ENCODE measurements at regions not wholly inside any gene's neighbourhood (a gene's known extent, or its start where the extent isn't known, plus 50 kb on each side); places are given as distances from the start of the nearest gene placed in this dataset.

- DNase-seq, result no peak
Measured at GRCh38 chr7:26011039-26011696, 140.8 kb upstream of the NFE2L3 start.

GRCh38 chr7:26013551-26014083 lies 138.4 kb upstream of the NFE2L3 start:
- no peak for DNase-seq

GRCh38 chr7:26022982-26023381 lies 129.0 kb upstream of the NFE2L3 start:
- DNase-seq, result no peak

- no peak for DNase-seq
Measured at GRCh38 chr7:26029911-26030310, 122.1 kb upstream of the NFE2L3 start.

- no peak for DNase-seq
Measured at GRCh38 chr7:26034391-26034790, 117.6 kb upstream of the NFE2L3 start.

- DNase-seq, result no peak
Measured at GRCh38 chr7:26035552-26035951, 116.4 kb upstream of the NFE2L3 start.

- no peak for DNase-seq
Measured at GRCh38 chr7:26036092-26036491, 115.9 kb upstream of the NFE2L3 start.

GRCh38 chr7:26038201-26038990 lies 113.6 kb upstream of the NFE2L3 start:
- no peak for DNase-seq

GRCh38 chr7:26040085-26040484 lies 111.9 kb upstream of the NFE2L3 start:
- no peak for DNase-seq

DNA sequence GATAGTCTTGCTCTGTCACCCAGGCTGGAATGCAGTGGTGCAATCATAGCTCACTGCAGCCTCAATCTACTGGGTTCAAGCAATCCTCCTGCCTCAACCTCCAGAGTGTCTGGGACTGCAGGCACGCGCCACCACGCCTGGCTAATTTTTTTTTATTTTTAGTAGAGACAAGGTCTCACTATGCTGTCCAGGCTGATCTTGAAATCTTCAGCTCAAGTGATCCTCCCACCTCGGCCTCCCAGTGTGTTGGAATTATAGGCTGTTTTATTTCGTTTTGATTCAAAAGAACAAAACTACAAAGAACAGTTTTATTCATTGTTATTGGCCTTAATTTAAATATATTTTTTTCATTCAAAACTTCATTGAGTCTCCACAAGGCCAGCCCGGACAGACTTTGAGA lies 109.8 kb upstream of the NFE2L3 start:
- no peak for DNase-seq

DNA sequence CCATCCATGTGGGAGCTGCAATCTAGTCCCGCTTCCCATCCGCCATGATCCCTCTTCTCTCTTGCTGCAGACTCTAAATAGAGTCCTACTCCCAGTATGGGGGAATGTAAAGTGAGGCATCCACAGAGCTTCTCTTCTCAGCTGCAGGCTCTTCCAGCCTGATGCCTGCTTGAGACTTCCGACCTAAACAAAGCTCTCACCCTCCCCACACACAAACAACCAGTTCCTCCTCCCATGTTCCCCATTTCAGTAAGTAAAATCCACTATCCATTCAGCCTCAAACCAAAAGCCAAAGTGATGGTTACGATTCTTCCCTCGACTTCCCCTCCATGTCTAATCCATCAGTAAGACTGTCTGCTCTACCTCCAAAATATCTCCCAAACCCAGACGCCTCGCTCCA lies 108.2 kb upstream of the NFE2L3 start:
- no peak for DNase-seq

DNA sequence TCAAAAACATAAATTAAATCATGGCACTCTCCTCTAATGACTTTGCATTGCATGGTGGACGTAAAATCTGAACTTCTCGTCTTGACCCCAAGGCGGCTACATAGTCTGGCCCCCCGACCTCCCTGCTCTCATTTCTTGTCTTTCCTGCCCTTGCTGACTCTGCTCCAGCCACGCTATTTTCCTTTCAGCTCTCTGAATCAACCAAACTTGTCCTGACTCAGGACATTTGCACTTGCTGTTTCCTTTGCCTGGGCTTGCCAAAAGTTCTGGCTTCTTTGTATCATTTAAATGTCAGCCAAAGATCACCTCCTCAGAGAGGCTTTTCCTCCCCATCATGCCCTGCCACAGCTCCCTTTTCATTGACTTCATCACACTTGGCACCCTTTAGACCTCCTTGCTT lies 107.7 kb upstream of the NFE2L3 start:
- no peak for DNase-seq

GRCh38 chr7:26046150-26046549 lies 105.8 kb upstream of the NFE2L3 start:
- DNase-seq, result no peak

DNA sequence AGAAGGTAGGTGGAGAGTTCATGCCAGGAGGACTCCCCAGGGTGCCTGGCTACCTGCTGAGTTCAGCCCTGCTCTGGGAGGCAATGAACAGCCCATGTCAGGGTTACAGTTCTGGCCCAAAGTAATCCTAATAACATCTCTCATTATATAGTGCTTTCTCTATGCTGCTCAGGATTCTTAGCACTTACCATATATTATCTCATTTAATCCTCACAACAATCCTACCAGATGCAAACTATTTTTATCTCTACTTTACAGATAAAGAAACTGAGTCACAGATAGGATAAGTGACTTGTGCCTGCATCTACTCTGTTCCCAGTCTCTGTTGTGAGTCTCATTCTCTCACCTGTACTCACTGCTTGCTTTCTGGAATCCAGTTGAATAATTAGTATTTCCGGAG lies 105.1 kb upstream of the NFE2L3 start:
- DNase-seq, result no peak

- no peak for DNase-seq
Measured at GRCh38 chr7:26048663-26049062, 103.3 kb upstream of the NFE2L3 start.

- no peak for DNase-seq
Measured at GRCh38 chr7:26049081-26049480, 102.9 kb upstream of the NFE2L3 start.

GRCh38 chr7:26051021-26051420 lies 101.0 kb upstream of the NFE2L3 start:
- no peak for DNase-seq

- no peak for DNase-seq
Measured at GRCh38 chr7:26052706-26053105, 99.3 kb upstream of the NFE2L3 start.

GRCh38 chr7:26054386-26054785 lies 97.6 kb upstream of the NFE2L3 start:
- no peak for DNase-seq

DNA sequence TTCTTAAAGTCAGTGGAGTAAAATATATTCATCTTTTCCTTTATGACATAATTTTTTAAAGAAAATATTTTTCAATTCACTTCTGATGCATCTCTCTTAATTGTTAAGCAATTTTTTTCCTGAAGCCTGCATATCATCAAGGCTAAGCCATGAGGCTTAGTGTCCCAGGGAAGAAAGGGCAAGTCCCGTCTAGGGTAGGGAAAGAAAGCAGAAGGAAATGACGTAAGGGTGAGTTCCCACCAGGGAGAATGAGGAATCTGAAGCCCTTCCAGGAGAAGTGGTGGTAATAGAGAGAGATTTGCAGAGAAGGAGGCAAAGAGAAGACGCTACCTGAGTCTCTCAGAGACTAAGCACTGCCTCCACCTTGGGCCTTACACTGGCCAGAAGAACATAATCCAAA lies 96.8 kb upstream of the NFE2L3 start:
- DNase-seq, result no peak

GRCh38 chr7:26060733-26061677 lies 91.0 kb upstream of the NFE2L3 start:
- DNase-seq, result no peak

- peak; percentile 49 for DNase-seq
Measured at GRCh38 chr7:26061678-26062603, 90.1 kb upstream of the NFE2L3 start.

All from NCI-H526 treated with DMSO at 0.1 percent for 48 hours (cell line).